Keratinocyte (primary cell): ENCODE measurements at regions not wholly inside any gene's neighbourhood (a gene's known extent, or its start where the extent isn't known, plus 50 kb on each side); places are given as distances from the start of the nearest gene placed in this dataset.

Experiments
- CTCF ChIP-seq, 3 experiments: IDR thresholded peaks in 1 of 3; conservative IDR thresholded peaks in 1 of 3; optimal IDR thresholded peaks in 1 of 3; 2 replicates in 2 of 3; 3 replicates in 1 of 3; pipeline versions ENCODE3 to v1.5.1; 2011; ENCODE audit warnings: low read length in 3 of 3, mild to moderate bottlenecking in 3 of 3, moderate library complexity in 2 of 3, control low read depth in 1 of 3, inconsistent platforms in 1 of 3; ENCODE audit not compliant: insufficient read depth in 2 of 3; ENCODE audit errors: extremely low read depth in 1 of 3
- EZH2 ChIP-seq: IDR thresholded peaks from one replicate; pipeline ENCODE4 v1.6.1; 2012; ENCODE audit warnings: inconsistent platforms, mild to moderate bottlenecking, low read length, moderate library complexity

GRCh38 chr16:82518811-82519210 is 108.0 kb upstream of the CDH13 start:
- TF ChIP-seq CTCF (optimal IDR thresholded peaks at IDR 0.05 in 1 of 3, IDR thresholded peaks at IDR 0.05 in 1 of 3, conservative IDR thresholded peaks at IDR 0.05 in 1 of 3; ENCODE audit: extremely low read depth in 1 of 3, insufficient read depth in 2 of 3, low read length in 3 of 3) (no peak), EZH2 (no peak)
